Ovary (tissue), 7 donors: ENCODE measurements at regions not wholly inside any gene's neighbourhood (a gene's known extent, or its start where the extent isn't known, plus 50 kb on each side); places are given as distances from the start of the nearest gene placed in this dataset.

Experiments used
- DNase-seq, 5 donors: peaks; one replicate each; pipeline ENCODE4 v3.0.0-alpha.2; 2019 to 2020
- H3K27ac ChIP-seq, 2 donors: fragments of 200-600 bp; one replicate each; pipeline versions ENCODE4 v1.5.1 to v1.8.0; 2019 to 2022
- H3K27me3 ChIP-seq: fragments of 200-600 bp; one replicate; pipeline ENCODE4 v1.8.0; 2022
- H3K36me3 ChIP-seq: fragments of 200-600 bp; sonication (generic); one replicate; pipeline ENCODE4 v1.5.1; 2019
- H3K4me1 ChIP-seq: one replicate; pipeline ENCODE4 v1.8.1; 2013; ENCODE audit warnings: mild to moderate bottlenecking, moderate library complexity; ENCODE audit not compliant: insufficient read depth
- H3K4me3 ChIP-seq: fragments of 200-600 bp; sonication (generic); one replicate; pipeline ENCODE4 v1.5.1; 2017
- H3K9me3 ChIP-seq, 2 donors: fragments of 200-600 bp in 1 of 2; sonication (generic) in 1 of 2; one replicate each; pipeline versions ENCODE4 v1.5.1 to v1.8.1; 2013 to 2019; ENCODE audit warnings: mild to moderate bottlenecking in 1 of 2, moderate library complexity in 1 of 2
- CTCF ChIP-seq, 3 donors: fragments of 450-650 bp in 2 of 3; fragments of 200-600 bp in 1 of 3; IDR thresholded peaks; one replicate each; pipeline versions ENCODE4 v1.5.1 to v1.8.0; 2016 to 2022; ENCODE audit warnings: antibody characterized with exemption in 3 of 3, mild to moderate bottlenecking in 1 of 3
- EP300 ChIP-seq: sonication (generic); formaldehyde crosslinking; IDR thresholded peaks from one replicate; pipeline ENCODE4 v1.6.1; 2017; ENCODE audit warnings: antibody characterized with exemption
- POLR2A ChIP-seq: fragments of 450-650 bp; IDR thresholded peaks from one replicate; pipeline ENCODE4 v1.6.1; 2017; ENCODE audit warnings: antibody characterized with exemption, mild to moderate bottlenecking, moderate library complexity
- WGBS, 3 donors: extraction: QIAGEN DNeasy Blood & Tissue Kit in 1 of 3; methylation state at CpG; one replicate each; pipeline versions ENCODE4 v1.1.5 to v1.1.7; 2013 to 2017; 5-methylcytosine and 5-hydroxymethylcytosine counted together
- intact Hi-C, 4 donors: fragments of 100-400 bp; cut with DNase I; formaldehyde crosslinking; loops; one replicate each; pipeline versions ENCODE4 v1.11.0 to v1.15.1; 2022 to 2023
- donor health status: DM: no; HTN: no; CAD: no; lungs with moderate emphysema.
- donor health status: DM: no; HTN: no; CAD: no.
- donor health status: Bipolar disorder and iron deficiency.
- donor health status: DM: no; HTN: no; CAD: no.
- donor health status: DM: yes; HTN: yes; CAD: no.

GRCh38 chr12:124511259-124511985, 56.0 kb downstream of the NCOR2 start:
- Histone ChIP-seq H3K9me3 (no peaks in the 10 kb centered on the region), H3K27me3 (no peaks in the 10 kb centered on the region), H3K27ac (no peak overlapping the region), H3K4me3 (no peak overlapping the region), H3K36me3 (no peaks in the 10 kb centered on the region), H3K4me1 (peaks cover 52% of the 10 kb centered on the region)
- TF ChIP-seq POLR2A: no peak
- intact Hi-C loops: loop anchor here in 1 of 4 donors (10.0 kb wide), 1 partner anchor 53 kb away; the partner anchor contains the start of gene NCOR2
- WGBS, 3 donors: 85 to 87% (median 85%) methylated on average over 23 of the region's 23 CpGs
- no peak for DNase-seq

GRCh38 chr12:124510301-124510970, 57.0 kb downstream of the NCOR2 start:
- Histone ChIP-seq H3K4me3 (no peak overlapping the region), H3K27me3 (no peaks in the 10 kb centered on the region), H3K9me3 (no peaks in the 10 kb centered on the region), H3K27ac (peak overlapping the region in 1 of 2 donors; percentile 22), H3K4me1 (peaks cover 51% of the 10 kb centered on the region), H3K36me3 (no peaks in the 10 kb centered on the region)
- DNase-seq: no peak
- TF ChIP-seq CTCF (IDR thresholded peaks at IDR 0.05) (no peak), EP300 (no peak), POLR2A (no peak)
- 74 to 84% (median 82%) methylated on average over 17 of the region's 17 CpGs for WGBS, 3 donors
- intact Hi-C loops: loop anchor here in 1 of 4 donors (10.0 kb wide), 1 partner anchor 54 kb away; the partner anchor contains the start of gene NCOR2

- TF ChIP-seq CTCF (IDR thresholded peaks at IDR 0.05) (no peak), POLR2A (no peak), EP300 (no peak)
- peak in 4 of 5 donors; percentile 72 to 87 (median 76) for DNase-seq
- Histone ChIP-seq H3K9me3 (no peaks in the 10 kb centered on the region), H3K4me3 (no peak overlapping the region), H3K27ac (peak overlapping the region in 1 of 2 donors; percentile 22), H3K36me3 (no peaks in the 10 kb centered on the region), H3K4me1 (peaks cover 54% of the 10 kb centered on the region), H3K27me3 (no peaks in the 10 kb centered on the region)
- intact Hi-C loops: loop anchor here in 2 of 4 donors (10.0 kb wide), 1 partner anchor 55 kb away; the partner anchor contains the start of gene NCOR2 (in 2 of the 2)
- WGBS, 3 donors: 20 to 33% (median 25%) methylated on average over 16 of the region's 16 CpGs
Measured at GRCh38 chr12:124509676-124510300, 57.6 kb downstream of the NCOR2 start.

GRCh38 chr12:124509300-124509675, 58.1 kb downstream of the NCOR2 start:
- no peaks in the 10 kb centered on the region for H3K36me3 ChIP-seq
- no peak for DNase-seq
- H3K4me3 ChIP-seq: no peak overlapping the region
- peaks cover 53% of the 10 kb centered on the region for H3K4me1 ChIP-seq
- H3K27ac ChIP-seq: peak overlapping the region in 1 of 2 donors; percentile 22
- 88 to 96% (median 93%) methylated on average over 1 of the region's 1 CpG for WGBS, 3 donors
- intact Hi-C loops: loop anchor here in 1 of 4 donors (10.0 kb wide), 1 partner anchor 56 kb away; the partner anchor contains the start of gene NCOR2
- TF ChIP-seq CTCF (IDR thresholded peaks at IDR 0.05): no peak
- TF ChIP-seq POLR2A: no peak
- no peak for TF ChIP-seq EP300
- H3K27me3 ChIP-seq: no peaks in the 10 kb centered on the region
- no peaks in the 10 kb centered on the region for H3K9me3 ChIP-seq
